Stimulated activated naive B cell treated with anti-CD40 and anti-IgM and Interleukin-4, amounts not matched to agents 10 μg/mL and 1 μg/mL and 100 μg/mL, for 72 hours (primary cell): ENCODE measurements at regions not wholly inside any gene's neighbourhood (a gene's known extent, or its start where the extent isn't known, plus 50 kb on each side); places are given as distances from the start of the nearest gene placed in this dataset.
"Not testable (repeated sequence)": the region's sequence is repeated elsewhere in the genome, so short reads cannot be mapped to it uniquely, and the experiment has no call there.

ENCODE experiments used
- ATAC-seq, 2 donors: fragments of 150-1000 bp; cut with Tn5 transposase; replicated peaks; 2 replicates each; pipeline ENCODE4 v1.10.0; 2021; ENCODE audit warnings: moderate library complexity in 1 of 2
- DNase-seq: peaks from one replicate; pipeline ENCODE4 v3.0.0; 2021
- H3K27ac Mint-ChIP-seq: one replicate; pipeline ENCODE4 v1.8.0; 2022; ENCODE audit warnings: mild to moderate bottlenecking, mixed read lengths
- H3K27me3 Mint-ChIP-seq, 2 donors: one replicate each; pipeline ENCODE4 v1.8.0; 2022; ENCODE audit warnings: mixed read lengths in 2 of 2
- H3K36me3 Mint-ChIP-seq, 2 donors: one replicate each; pipeline ENCODE4 v1.8.0; 2022; ENCODE audit warnings: mixed read lengths in 2 of 2, mild to moderate bottlenecking in 1 of 2
- H3K4me1 Mint-ChIP-seq, 2 donors: one replicate each; pipeline ENCODE4 v1.8.0; 2022; ENCODE audit warnings: mixed read lengths in 2 of 2, mild to moderate bottlenecking in 1 of 2
- H3K4me3 Mint-ChIP-seq, 2 donors: one replicate each; pipeline ENCODE4 v1.8.0; 2022; ENCODE audit warnings: mild to moderate bottlenecking in 2 of 2, mixed read lengths in 2 of 2, moderate library complexity in 1 of 2
- H3K9me3 Mint-ChIP-seq, 2 donors: one replicate each; pipeline ENCODE4 v1.8.0; 2022; ENCODE audit warnings: mixed read lengths in 2 of 2, mild to moderate bottlenecking in 1 of 2

DNA sequence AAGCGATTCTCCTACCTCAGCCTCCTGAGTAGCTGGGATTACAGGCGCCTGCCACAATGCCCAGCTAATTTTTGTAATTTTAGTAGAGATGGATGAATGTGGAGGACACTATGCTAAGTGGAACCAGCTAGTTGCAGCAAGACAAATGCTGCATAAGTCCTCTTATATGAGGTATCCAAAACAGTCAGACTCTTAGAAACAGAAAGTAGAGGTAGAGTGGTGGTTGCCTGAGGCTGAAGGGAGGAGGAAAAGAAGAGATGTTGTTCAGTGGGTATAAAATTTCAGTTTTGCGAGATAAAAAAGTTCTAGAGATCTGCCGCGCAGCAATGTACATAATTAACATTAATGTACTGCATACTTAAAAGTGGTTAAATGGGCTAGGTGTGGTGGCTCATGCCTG is 145.3 kb upstream of the SPRED2 start:
- Mint-ChIP-seq H3K9me3 (peaks cover 2 to 3% of the 10 kb centered on the region in 2 donors), H3K4me3 (no peak overlapping the region), H3K36me3 (no peaks in the 10 kb centered on the region), H3K4me1 (peaks cover 6 to 22% of the 10 kb centered on the region in 2 donors), H3K27me3 (no peaks in the 10 kb centered on the region), H3K27ac (no peak overlapping the region)
- ATAC-seq = no peak
- no peak for DNase-seq

DNA sequence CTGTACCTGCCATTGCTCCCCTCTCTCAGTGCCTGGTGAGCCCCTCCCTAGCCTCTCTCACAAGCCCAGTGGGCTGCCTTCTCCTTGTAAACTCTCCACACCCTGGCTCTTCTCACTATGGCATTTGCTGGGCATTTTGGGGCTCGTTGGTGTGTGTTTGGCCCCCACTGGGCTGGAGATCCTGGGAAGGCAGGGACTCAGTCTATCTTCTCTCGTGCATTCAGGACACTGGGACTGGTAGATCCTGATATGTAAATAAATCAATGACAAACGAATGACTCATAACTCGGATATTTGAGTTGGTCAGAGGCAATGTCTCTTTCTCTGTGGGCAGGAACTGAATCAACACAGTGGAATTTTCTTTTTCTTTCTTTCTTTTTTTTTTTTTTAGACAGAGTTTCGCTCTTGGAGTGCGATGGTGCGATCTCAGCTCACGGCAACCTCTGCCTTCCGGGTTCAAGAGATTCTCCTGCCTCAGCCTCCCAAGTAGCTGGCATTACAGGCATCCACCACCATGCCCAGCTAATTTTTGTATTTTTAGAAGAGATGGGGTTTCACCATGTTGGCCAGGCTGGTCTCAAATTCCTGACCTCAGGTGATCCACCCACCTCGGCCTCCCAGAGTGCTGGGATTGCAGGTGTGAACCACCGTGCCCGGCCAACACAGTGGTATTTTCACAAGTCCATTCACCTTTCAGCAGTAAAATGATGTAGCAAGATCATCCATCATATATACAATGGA is 144.6 kb upstream of the SPRED2 start:
- Mint-ChIP-seq H3K4me1 (peaks cover 6 to 22% of the 10 kb centered on the region in 2 donors), H3K36me3 (no peaks in the 10 kb centered on the region), H3K4me3 (no peak overlapping the region), H3K27ac (no peak overlapping the region), H3K9me3 (peaks cover 0 to 3% of the 10 kb centered on the region in 2 donors), H3K27me3 (no peaks in the 10 kb centered on the region)
- ATAC-seq = no peak
- no peak for DNase-seq

DNA sequence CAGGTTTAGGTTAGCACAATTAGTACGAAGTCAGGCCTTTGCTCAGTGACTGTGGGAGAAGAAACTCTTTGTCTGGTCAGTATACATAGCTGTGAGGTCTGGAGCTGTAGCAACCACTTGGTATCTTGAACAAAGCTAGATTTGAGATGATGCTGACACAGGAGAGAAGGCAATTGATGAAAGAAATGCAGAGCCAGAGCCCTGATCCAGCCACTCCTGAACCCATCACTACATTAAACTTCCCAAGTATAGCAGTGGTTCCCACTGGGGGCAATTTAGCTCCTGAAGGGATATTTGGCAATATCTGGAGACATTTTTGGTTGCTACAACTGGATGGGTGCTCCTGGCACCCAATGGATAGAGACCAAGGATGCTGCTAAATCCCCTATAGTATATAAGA is 143.9 kb upstream of the SPRED2 start:
- Mint-ChIP-seq H3K27ac (no peak overlapping the region), H3K27me3 (no peaks in the 10 kb centered on the region)

DNA sequence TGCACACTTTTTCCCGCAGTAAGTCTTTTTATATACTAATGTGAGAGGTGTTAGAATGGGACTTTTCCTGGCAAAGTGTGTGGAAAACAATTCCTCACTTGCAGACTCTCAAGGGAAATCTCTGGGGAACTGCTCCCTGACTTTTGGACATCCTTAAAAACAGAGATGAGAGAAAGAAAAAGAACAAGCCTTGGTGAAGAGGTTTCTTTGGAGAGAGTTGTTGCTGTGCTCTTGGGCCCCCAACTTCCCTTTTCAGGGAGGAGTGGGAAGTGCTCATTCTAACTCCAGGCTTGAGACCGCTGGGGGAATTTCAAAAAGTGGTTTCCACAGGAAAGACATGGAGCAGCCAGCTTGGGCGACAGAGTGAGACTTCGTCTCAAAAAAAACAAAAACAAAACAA is 142.6 kb upstream of the SPRED2 start:
- no peak for DNase-seq
- no peaks in the 10 kb centered on the region for H3K9me3 Mint-ChIP-seq
- H3K4me1 Mint-ChIP-seq = peaks cover 2 to 13% of the 10 kb centered on the region in 2 donors
- H3K27ac Mint-ChIP-seq = no peak overlapping the region
- no peaks in the 10 kb centered on the region for H3K36me3 Mint-ChIP-seq
- no peak for ATAC-seq
- no peaks in the 10 kb centered on the region for H3K27me3 Mint-ChIP-seq
- H3K4me3 Mint-ChIP-seq = no peak overlapping the region

More for the DNA sequence above, 143.9 kb upstream of the SPRED2 start:
- ATAC-seq (no peak), DNase-seq (no peak)
- H3K9me3 Mint-ChIP-seq = peaks cover 0 to under 1% of the 10 kb centered on the region in 2 donors
- H3K4me3 Mint-ChIP-seq = no peak overlapping the region
- H3K36me3 Mint-ChIP-seq = no peaks in the 10 kb centered on the region
- H3K4me1 Mint-ChIP-seq = peaks cover 3 to 20% of the 10 kb centered on the region in 2 donors

DNA sequence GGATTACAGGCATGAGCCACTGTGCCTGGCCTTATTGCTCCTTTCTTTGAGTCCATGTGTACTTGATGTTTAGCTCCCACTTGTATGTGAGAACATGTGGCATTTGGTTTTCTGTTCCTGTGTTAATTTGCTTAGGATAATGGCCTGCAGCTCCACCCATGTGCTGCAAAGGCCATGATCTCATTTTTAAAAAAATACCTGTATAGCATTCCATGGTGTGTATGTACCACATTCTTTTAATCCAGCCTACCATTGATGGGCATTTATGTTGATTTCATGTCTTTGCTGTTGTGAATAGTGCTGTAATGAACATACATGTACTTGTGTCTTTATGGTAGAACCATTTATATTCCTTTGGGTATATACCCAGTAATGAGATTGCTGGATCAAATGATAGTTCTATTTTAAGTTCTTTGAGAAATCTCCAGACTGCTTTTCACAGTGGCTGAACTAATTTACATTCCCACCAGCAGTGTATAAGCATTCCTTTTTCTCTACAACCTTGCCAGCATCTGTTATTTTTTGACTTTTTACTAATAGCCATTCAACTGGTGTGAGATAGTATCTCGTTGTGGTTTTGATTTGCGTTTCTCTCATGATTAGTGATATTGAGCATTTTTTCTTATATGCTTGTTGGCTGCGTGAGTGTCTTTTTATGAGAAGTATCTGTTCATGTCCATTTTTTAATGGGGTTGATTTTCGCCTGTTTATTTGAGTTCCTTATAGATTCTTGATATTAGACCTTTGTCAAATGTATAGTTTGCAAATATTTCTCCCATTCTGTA is 136.4 kb upstream of the SPRED2 start:
- peaks cover 7 to 24% of the 10 kb centered on the region in 2 donors for H3K4me1 Mint-ChIP-seq
- not testable (repeated sequence) for H3K27me3 Mint-ChIP-seq, DNase-seq, H3K9me3 Mint-ChIP-seq, H3K27ac Mint-ChIP-seq, ATAC-seq, H3K36me3 Mint-ChIP-seq, H3K4me3 Mint-ChIP-seq

DNA sequence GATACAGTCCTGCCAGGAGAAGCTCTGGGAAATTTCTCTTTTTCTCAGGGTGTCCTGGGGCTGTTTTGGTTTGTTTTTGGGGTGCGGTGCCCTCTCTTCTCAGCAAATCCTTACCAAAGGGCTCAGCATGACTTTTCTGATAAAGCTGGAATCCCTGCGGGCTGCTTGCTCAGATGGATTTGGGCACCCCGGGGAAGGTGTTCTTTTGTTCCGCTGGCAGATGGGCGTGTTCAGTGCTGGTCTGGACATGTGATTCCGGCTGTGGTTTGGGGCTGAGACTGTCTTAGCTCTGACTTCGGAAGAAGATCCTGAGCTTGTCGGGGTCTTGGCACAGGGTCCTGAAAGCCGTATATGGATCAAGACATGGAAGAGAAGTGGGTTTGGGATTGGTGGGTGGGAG is 134.2 kb upstream of the SPRED2 start:
- DNase-seq = no peak
- peaks cover 0 to 10% of the 10 kb centered on the region in 2 donors for H3K27me3 Mint-ChIP-seq
- H3K4me1 Mint-ChIP-seq = peaks cover 5 to 18% of the 10 kb centered on the region in 2 donors
- H3K9me3 Mint-ChIP-seq = no peaks in the 10 kb centered on the region
- H3K36me3 Mint-ChIP-seq = no peaks in the 10 kb centered on the region
- no peak overlapping the region for H3K27ac Mint-ChIP-seq
- H3K4me3 Mint-ChIP-seq = peak overlapping the region; percentile 34 to 42
- peak; percentile 56 to 64 for ATAC-seq

DNA sequence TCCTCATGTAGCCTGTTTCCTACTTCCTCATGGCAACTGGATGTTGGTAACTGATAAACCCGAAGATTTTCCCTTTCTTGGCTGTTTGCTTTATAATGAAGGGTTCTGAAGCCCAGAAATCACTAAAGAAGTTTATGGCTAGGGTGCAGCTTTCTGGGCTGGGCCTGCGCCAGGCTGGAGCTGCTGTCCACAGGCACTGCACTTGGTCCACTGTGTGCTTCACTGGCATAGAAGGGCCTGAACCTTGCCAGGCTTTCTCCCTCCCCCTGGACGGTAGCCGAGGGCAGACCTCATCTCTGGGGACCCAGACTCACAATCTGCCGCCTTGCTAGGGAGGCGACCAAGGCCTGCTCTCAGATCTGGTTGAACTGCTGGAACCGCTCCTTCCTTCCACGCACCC is 133.3 kb upstream of the SPRED2 start:
- DNase-seq (no peak), ATAC-seq (no peak)
- H3K27me3 Mint-ChIP-seq = peaks cover 5 to 13% of the 10 kb centered on the region in 2 donors
- H3K36me3 Mint-ChIP-seq = no peaks in the 10 kb centered on the region
- no peak overlapping the region for H3K4me3 Mint-ChIP-seq
- no peaks in the 10 kb centered on the region for H3K9me3 Mint-ChIP-seq
- H3K27ac Mint-ChIP-seq = no peak overlapping the region
- H3K4me1 Mint-ChIP-seq = peaks cover 5 to 18% of the 10 kb centered on the region in 2 donors

DNA sequence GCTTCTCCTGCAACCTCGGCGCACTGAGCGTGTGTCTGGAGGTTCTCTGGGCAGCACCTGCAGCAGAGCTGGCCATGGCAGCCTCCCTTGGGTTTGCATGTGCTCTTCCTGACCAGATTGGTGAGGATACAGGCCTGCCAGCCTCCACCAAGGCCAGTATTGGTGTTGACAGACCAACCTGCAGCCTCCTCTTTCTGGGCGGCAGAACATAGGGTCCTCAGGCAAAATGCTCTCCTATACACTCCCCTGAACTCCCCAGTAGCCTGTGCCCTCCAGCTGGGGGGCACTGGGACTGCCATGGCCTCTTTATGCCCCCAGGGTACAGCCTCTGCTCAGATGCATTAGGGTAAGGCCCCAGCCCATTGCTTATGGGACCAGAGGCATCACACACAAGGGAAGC is 131.9 kb upstream of the SPRED2 start:
- ATAC-seq (no peak), DNase-seq (no peak)
- peaks cover 5 to 14% of the 10 kb centered on the region in 2 donors for H3K4me1 Mint-ChIP-seq
- no peak overlapping the region for H3K4me3 Mint-ChIP-seq
- H3K27me3 Mint-ChIP-seq = peaks cover 8 to 13% of the 10 kb centered on the region in 2 donors
- H3K36me3 Mint-ChIP-seq = no peaks in the 10 kb centered on the region
- peak overlapping the region; percentile 49 for H3K27ac Mint-ChIP-seq
- no peaks in the 10 kb centered on the region for H3K9me3 Mint-ChIP-seq

DNA sequence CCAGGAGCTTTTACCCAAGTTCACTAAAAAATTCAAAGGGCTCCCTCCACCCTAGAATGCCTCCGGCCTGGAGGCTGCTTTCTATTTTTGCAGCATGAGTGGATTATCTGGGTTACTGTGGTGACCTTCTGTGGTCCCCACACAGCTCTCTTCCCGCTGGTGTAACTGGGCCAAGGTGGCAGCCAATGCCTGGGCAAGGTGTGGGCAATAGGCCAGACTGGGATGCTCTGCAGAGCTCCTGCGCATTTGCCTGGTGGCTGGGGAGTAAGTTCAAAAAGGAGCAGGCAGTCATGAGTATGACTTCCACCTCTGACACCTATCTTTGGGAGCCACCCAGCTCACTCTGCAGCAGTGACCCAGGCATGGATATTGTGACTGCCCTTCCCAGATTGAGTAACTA is 130.5 kb upstream of the SPRED2 start:
- Mint-ChIP-seq H3K27me3 (peaks cover 9 to 11% of the 10 kb centered on the region in 2 donors), H3K36me3 (no peaks in the 10 kb centered on the region), H3K4me1 (peaks cover 5 to 14% of the 10 kb centered on the region in 2 donors), H3K4me3 (no peak overlapping the region), H3K9me3 (no peaks in the 10 kb centered on the region), H3K27ac (no peak overlapping the region)
- DNase-seq = no peak
- no peak for ATAC-seq

DNA sequence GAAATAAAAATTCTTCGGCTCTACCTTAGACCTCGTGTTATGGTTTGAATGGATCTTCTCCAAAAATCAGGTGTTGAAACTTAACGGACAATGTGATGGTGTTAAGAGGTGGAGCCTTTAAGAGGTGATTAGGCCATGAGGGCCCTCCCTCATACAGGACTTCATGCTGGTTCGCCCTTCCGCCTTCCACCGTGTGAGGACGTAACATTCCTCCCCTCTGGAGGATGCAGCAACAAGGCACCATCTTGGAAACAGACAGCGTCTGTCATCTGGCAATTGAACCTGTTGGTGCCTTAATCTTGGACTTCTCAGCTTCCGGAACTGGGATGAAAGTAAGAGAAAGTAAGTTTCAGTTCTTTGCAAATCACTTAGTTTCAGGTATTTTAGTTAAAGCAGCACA is 126.3 kb upstream of the SPRED2 start:
- Mint-ChIP-seq H3K36me3 (no peaks in the 10 kb centered on the region), H3K27ac (no peak overlapping the region), H3K9me3 (no peaks in the 10 kb centered on the region), H3K4me1 (peaks cover 22 to 28% of the 10 kb centered on the region in 2 donors), H3K27me3 (peaks cover 7 to 11% of the 10 kb centered on the region in 2 donors), H3K4me3 (no peak overlapping the region)
- ATAC-seq (no peak), DNase-seq (no peak)

DNA sequence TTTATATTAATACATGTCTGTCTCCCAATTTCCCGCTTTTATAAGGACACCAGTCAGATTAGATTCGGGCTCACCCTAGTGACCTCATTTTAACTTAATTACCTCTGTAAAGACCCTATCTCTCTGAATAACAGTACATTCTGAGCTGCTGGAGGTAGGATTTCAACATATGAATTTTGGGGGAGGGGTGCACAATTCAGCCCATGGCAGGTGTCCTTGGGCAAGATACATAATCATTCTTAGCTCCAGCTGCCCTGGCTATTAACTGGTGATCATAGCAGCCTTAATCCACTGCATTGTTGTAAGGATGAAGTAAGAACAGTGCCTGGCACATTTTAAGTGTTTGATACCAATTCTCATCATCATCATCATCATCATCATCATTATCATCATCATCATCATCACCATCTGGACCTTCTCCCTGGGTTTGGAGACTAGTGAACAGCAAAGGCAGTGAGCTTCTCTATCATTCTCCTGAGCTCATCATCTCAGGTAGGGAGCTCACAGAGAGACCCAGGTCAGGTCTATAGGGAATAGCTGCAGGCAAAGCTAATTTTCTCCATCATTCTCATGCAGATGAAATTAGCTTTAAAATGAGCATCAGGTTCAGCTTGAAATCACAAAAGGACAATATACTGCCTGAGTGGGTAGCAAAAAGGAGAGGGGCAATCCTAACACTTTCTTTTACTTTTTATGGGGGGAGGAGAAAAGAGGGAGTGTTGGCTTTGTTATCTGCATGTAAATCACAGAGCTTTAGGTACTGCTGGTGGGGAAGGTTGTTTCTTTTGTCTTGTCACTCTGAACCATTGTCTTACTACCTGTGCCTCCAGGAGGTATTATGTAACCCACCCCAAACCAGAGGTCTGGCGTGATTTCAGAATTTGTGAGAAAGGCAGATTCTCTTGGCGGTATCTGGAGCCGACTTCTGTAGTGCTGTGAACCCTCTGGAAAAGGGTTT is 125.5 kb upstream of the SPRED2 start:
- no peak overlapping the region for H3K27ac Mint-ChIP-seq
- peaks cover 26 to 37% of the 10 kb centered on the region in 2 donors for H3K4me1 Mint-ChIP-seq
- DNase-seq (no peak), ATAC-seq (no peak)
- H3K9me3 Mint-ChIP-seq = no peaks in the 10 kb centered on the region
- H3K27me3 Mint-ChIP-seq = peaks cover 7 to 11% of the 10 kb centered on the region in 2 donors
- H3K4me3 Mint-ChIP-seq = no peak overlapping the region
- H3K36me3 Mint-ChIP-seq = no peaks in the 10 kb centered on the region

DNA sequence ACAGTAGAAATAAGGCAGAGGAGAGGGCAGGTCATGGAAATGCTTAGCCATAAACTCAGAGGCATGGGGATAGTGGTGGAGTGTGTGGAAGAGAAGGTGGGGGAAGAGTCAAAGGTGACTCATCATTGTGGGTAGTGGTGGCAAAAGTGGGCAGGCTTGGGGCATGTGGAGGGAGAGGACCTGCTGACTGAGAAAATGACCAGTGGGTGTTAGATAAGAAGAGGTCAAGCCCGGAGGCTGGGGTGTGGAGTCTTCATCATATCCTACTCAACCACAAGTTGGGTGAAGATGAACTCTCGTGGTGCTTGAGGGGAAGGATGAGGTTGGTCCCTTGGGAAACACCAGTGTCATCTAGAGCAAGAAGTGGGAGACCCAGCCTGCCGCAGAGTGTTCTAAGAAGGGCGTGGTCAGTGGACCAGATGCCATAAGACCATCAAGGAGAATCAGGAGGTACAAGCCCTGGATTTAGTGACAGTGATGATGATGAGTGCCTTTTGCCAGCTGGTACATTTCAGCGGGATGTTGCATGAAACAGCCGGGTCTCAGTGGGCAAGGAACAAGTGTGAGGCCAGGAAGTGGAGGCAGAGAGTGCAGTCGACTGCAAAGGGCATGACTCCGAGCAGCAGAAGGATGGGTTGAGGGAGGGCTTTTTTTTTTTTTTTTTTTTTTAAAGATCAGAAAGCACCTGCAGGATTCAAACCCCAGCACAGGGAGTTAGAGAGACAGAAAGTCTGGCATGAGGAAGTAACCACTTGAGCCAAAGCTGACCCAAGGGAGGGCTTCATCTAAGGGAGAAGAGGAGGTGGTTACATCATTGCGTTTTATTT is 122.6 kb upstream of the SPRED2 start:
- Mint-ChIP-seq H3K36me3 (no peaks in the 10 kb centered on the region), H3K4me3 (peak overlapping the region; percentile 44 to 54), H3K27ac (peak overlapping the region; percentile 73), H3K9me3 (no peaks in the 10 kb centered on the region), H3K4me1 (peaks cover 33 to 41% of the 10 kb centered on the region in 2 donors), H3K27me3 (peaks cover 4 to 5% of the 10 kb centered on the region in 2 donors)
- peak; percentile 70 for DNase-seq
- peak; percentile 74 to 75 for ATAC-seq

DNA sequence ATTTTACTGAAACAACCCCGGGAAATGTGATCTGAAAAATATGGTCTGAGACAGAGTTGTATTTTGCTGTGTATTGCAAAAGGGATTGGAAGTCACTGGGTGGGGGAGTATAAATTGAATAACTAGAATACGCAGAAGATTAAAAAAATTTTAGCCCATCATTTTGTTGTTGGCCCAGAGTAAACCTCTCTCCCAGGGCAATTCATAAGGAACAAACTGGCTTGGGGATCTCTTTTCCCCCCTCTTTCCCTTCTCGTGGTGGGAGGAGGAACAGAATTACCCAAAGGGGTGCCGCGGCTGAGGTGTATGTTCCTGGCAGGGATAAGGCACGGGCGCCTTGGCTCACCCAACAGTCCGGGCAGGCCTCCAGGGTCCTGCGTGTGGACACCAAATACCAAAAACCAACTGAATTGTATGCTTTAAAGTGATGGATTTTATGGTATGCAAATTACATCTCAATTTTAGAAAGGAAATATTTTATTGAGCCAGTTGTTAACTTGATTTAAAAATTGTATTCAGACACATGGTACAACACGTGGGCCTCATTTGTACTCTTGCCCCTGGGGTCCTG is 121.2 kb upstream of the SPRED2 start:
- peaks cover 41 to 53% of the 10 kb centered on the region in 2 donors for H3K4me1 Mint-ChIP-seq
- no peak for ATAC-seq
- H3K4me3 Mint-ChIP-seq = no peak overlapping the region
- DNase-seq = no peak
- H3K27ac Mint-ChIP-seq = peak overlapping the region; percentile 79
- H3K27me3 Mint-ChIP-seq = peaks cover 0 to 4% of the 10 kb centered on the region in 2 donors
- no peaks in the 10 kb centered on the region for H3K36me3 Mint-ChIP-seq
- no peaks in the 10 kb centered on the region for H3K9me3 Mint-ChIP-seq
